Right ventricle myocardium inferior (tissue), 1 donor: ENCODE measurements at regions not wholly inside any gene's neighbourhood (a gene's known extent, or its start where the extent isn't known, plus 50 kb on each side); places are given as distances from the start of the nearest gene placed in this dataset.

Experiments
- ATAC-seq: fragments of 200-7000 bp; cut with Tn5 transposase; one replicate; pipeline ENCODE4 v1.9.1; 2020; ENCODE audit warnings: mild to moderate bottlenecking, moderate library complexity
- DNase-seq: peaks from one replicate; pipeline ENCODE4 v3.0.0; 2021; ENCODE audit errors: missing footprints
- intact Hi-C: fragments of 100-400 bp; cut with DNase I; formaldehyde crosslinking; loops from one replicate; pipeline ENCODE4 v1.11.0; 2022
- donor health status: DM: no; HTN: yes; CAD: no; lungs with severe emphysema.

DNA sequence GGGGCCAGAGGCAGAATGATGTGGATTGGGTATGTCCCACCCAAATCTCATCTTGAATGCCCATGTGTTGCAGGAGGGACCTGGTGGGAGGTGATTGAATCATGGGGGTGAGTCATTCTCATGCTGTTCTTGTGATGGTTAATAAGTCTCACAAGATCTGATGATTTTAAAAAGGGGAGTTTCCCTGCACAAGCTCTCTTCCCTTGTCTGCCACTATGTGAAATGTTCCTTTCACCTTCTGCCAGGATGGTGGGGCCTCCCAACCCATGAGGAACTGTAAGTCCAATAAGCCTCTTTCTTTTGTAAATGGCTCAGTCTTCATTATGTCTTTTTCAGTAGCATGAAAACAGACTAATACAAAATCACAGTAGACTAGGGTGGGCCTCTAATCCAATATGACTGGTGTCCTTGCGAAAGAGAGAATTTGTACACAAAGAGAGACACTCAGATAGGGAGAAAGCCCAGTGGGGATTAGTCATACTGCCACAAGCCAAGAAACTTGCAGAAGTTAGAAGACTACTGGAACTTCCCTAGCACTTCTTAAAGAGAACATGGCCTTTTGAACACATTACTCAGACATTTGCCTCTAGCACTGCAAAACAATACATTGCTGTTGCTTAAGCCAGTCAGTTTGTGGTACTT lies 68.4 kb downstream of the ANXA1 start:
- ATAC-seq (peak; percentile 72), DNase-seq (no peak)
- intact Hi-C loops: no loop called here

DNA sequence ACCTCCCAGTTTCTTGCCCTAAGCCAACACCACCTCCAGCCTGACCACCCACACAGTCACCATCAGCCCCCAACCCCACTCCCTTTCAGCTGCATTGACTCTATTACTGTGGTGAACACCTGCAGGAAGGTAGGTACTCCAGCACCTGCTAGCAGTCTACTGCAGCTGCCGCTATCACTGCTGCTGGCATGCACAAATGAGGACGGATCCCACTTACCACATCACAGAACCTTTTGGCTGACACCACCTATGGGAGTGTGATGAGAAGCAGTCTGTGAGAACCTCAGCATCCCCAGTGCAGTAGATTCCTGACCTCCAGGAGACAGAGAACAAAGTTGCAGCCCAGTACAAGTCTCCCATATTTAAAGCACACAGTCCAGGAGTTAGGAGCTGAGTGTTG lies 71.9 kb downstream of the ANXA1 start:
- DNase-seq (no peak), ATAC-seq (no peak)
- intact Hi-C loops: no loop called here

DNA sequence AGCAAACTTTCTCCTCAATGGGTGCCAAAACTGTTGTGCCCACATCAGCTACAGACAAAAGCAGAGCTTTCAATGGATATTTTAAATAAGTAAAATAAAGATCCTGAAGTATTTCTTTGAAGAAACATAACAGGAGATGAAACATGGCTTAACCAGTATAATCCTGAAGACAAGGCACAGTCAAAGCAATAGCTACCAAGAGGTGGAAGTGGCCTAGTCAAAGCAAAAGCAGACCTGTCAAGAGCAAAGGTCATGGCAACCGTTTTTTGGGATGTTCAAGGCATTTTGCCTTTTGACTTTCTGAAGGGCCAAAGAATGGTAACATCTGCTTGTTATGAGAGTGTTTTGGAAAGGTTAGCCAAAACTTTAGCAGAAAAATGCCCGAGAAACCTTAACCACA lies 77.9 kb downstream of the ANXA1 start:
- ATAC-seq (no peak), DNase-seq (no peak)
- intact Hi-C loops: no loop called here

- ATAC-seq (no peak), DNase-seq (no peak)
- intact Hi-C loops: no loop called here
These were observed 78.6 kb downstream of the ANXA1 start for GRCh38 chr9:73230251-73230650.

GRCh38 chr9:73231203-73231602 lies 79.5 kb downstream of the ANXA1 start:
- no peak for ATAC-seq
- intact Hi-C loops: no loop called here
- no peak for DNase-seq

- ATAC-seq (no peak), DNase-seq (no peak)
- intact Hi-C loops: no loop called here
These were observed 81.8 kb downstream of the ANXA1 start for GRCh38 chr9:73233359-73234007.

DNA sequence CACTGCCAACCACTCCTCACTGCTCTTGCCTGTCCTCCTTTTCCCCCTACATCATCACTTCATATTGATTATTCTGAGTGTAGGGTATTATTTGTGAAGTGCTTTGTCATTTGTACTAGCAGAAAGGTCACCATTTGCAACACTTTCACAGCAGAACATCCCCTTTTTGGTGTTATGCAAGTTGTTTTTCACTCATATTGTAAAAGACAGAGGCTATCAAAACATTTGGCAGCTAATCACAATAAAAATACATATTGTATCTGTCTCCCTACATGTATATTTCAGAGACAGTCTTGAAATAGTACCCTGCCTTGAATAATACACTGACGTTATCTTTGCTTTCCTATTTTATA lies 82.3 kb downstream of the ANXA1 start:
- no peak for ATAC-seq
- no peak for DNase-seq
- intact Hi-C loops: no loop called here

- DNase-seq (no peak), ATAC-seq (no peak)
- intact Hi-C loops: no loop called here
These were observed 85.5 kb downstream of the ANXA1 start for GRCh38 chr9:73237140-73237539.

GRCh38 chr9:73239570-73240265 lies 88.1 kb downstream of the ANXA1 start:
- DNase-seq: no peak
- intact Hi-C loops: no loop called here
- ATAC-seq: no peak

DNA sequence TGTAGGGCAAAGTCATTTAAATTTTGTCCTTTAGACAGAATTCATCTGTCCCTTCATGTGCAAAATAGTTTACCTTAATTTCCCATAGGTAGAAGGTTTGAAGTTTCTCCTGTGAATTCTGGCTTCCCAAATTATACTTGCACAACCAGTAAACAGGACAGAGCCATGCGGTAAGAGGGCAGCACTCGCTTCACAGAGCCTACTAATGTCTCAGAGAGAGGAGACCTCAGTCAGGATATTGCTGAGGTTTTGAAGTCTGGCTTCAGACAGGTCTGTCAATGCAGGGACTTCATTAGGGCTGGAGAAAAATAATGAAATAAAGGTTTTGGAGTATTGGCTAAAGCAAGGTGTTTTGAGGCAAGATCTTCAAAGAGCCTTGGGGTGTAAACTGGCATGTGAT lies 91.4 kb downstream of the ANXA1 start:
- ATAC-seq (no peak), DNase-seq (no peak)
- intact Hi-C loops: no loop called here

GRCh38 chr9:73259086-73259696 lies 107.5 kb downstream of the ANXA1 start:
- ATAC-seq (no peak), DNase-seq (no peak)

GRCh38 chr9:73260506-73260905 lies 108.8 kb downstream of the ANXA1 start:
- ATAC-seq (no peak), DNase-seq (no peak)
- intact Hi-C loops: no loop called here

More at GRCh38 chr9:73259086-73259696, 107.5 kb downstream of the ANXA1 start:
- intact Hi-C loops: no loop called here

GRCh38 chr9:73264631-73265030 lies 113.0 kb downstream of the ANXA1 start:
- ATAC-seq: no peak
- intact Hi-C loops: no loop called here

DNA sequence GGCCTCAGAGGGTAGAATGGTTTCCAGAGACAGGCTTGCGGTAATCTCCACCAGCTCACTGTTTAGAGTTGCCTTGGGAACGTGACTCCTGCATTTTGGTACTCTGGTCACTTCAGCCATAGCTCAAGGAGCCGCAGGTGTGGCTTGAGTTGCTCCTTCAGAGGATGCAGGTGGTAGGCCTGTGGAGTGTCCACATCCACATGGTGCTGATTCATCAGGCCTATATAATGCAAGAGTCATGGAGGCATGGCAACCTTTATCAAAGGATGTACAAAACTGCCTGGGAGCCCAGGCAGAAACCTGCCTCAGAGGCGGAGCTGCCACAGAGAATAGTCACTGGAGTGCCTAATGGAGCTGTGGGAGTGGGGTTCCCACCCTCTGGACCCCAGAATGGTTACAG lies 114.2 kb downstream of the ANXA1 start:
- intact Hi-C loops: no loop called here
- ATAC-seq (no peak), DNase-seq (no peak)

More at GRCh38 chr9:73264631-73265030, 113.0 kb downstream of the ANXA1 start:
- no peak for DNase-seq

- intact Hi-C loops: loop anchor here (1.0 kb wide), 1 partner anchor 296 kb away; no protein-coding TSS in a partner anchor
- ATAC-seq: no peak
- no peak for DNase-seq
These were observed 117.9 kb downstream of the ANXA1 start for GRCh38 chr9:73269430-73270101.

- intact Hi-C loops: no loop called here
These were observed 119.5 kb downstream of the ANXA1 start for GRCh38 chr9:73270967-73271721.

GRCh38 chr9:73280113-73280512 lies 128.4 kb downstream of the ANXA1 start:
- ATAC-seq (no peak), DNase-seq (no peak)
- intact Hi-C loops: no loop called here

More at GRCh38 chr9:73270967-73271721, 119.5 kb downstream of the ANXA1 start:
- DNase-seq: no peak
- ATAC-seq: no peak

DNA sequence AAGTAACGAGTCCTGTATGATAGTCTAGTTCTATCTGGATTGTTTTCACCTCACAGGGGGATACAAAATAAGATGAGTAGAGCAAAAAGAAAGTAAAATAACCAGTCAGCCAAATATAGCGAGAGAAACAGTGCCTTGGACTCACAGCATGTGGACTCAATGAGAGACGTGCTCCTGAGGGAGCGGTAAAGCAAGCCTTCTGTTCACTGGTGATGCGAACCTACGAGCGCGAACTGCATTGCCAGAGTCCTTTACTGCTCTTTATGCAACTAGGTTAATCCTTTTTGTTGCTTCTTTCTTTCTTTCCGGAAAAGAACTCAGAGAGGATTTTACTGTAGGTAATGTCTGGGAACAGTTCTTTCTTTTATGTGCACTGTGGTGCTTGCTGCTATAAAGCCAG lies 132.7 kb downstream of the ANXA1 start:
- DNase-seq: no peak
- no peak for ATAC-seq
- intact Hi-C loops: no loop called here

GRCh38 chr9:73294336-73294735 lies 142.7 kb downstream of the ANXA1 start:
- ATAC-seq (no peak), DNase-seq (no peak)
- intact Hi-C loops: no loop called here
